C4-2B (cell line): ENCODE measurements at regions not wholly inside any gene's neighbourhood (a gene's known extent, or its start where the extent isn't known, plus 50 kb on each side); places are given as distances from the start of the nearest gene placed in this dataset.

Experiments
- CTCF ChIP-seq: fragments of 450-650 bp; conservative IDR thresholded peaks from 2 replicates; pipeline ENCODE4 v1.5.1; 2017; ENCODE audit warnings: mild to moderate bottlenecking
- ZFX ChIP-seq: fragments of 450-650 bp; IDR thresholded peaks from 2 replicates; pipeline ENCODE4 v1.6.1; 2017

- no peak for TF ChIP-seq CTCF
- TF ChIP-seq ZFX, result no peak
These were observed 247.7 kb downstream of the SOCS6 start for GRCh38 chr18:70536370-70537062.
